ENCODE measurements at regions not wholly inside any gene's neighbourhood (a gene's known extent, or its start where the extent isn't known, plus 50 kb on each side); places are given as distances from the start of the nearest gene placed in this dataset.
"Not testable (repeated sequence)": the region's sequence is repeated elsewhere in the genome, so short reads cannot be mapped to it uniquely, and the experiment has no call there.

GRCh38 chr6:58063542-58063941, 746.1 kb downstream of the PRIM2 start:
- not testable (repeated sequence) for H3K9ac ChIP-seq (ENCODE audit: low read depth, low read length); H3K36me3 ChIP-seq (ENCODE audit: insufficient read depth, low read length); H2AFZ ChIP-seq (ENCODE audit: low read depth, low read length); DNase-seq; ATAC-seq (ENCODE audit: insufficient read depth, low read depth); H3K27ac ChIP-seq (ENCODE audit: low read length); H3K4me3 ChIP-seq (ENCODE audit: low read depth in 1 of 2, low read length in 2 of 2); H4K20me1 ChIP-seq (ENCODE audit: insufficient read depth, low read length); H3K9me3 ChIP-seq (ENCODE audit: insufficient read depth, low read length, severe bottlenecking); H3K4me2 ChIP-seq (ENCODE audit: insufficient read depth, low read length); H3K4me1 ChIP-seq (ENCODE audit: insufficient read depth, low read length); H3K27me3 ChIP-seq (ENCODE audit: insufficient read depth, low read length, poor library complexity); H3K79me2 ChIP-seq (ENCODE audit: insufficient read depth, low read length)

DNA sequence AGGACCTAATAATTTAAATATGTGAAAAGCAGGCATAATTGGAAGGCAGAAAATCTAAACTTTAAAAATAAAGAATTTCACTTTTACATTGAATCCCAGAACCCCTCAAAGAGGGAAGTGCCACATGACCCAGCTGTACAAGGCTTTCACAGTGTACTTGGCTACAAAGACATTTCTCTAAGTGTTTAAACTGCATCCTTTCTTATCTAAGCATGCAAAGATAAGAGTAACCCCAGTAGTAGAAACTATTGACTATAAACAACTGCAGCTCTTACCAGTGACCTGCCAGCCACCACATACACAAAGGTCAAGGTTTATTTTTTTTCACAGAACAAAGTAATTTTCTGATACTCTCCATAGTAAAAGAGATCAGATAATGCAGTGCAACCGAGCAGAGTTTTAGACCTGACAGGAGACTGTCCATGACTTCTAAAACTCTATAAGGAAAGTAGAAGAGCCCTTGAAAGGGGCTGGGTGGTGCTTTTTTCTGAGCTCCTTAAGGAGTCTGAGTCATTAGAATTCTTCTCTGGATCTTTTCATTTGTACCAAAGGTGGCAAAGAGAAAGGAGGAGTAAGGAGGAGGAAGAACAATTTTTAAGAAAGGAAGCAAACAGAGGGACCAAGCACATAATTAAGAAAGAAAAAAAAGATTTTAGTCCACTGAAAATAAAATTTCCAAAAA, 750.6 kb downstream of the PRIM2 start:
- not testable (repeated sequence) for ATAC-seq (ENCODE audit: insufficient read depth, low read depth); H3K27ac ChIP-seq (ENCODE audit: low read length); H3K4me2 ChIP-seq (ENCODE audit: insufficient read depth, low read length); H3K36me3 ChIP-seq (ENCODE audit: insufficient read depth, low read length); H3K4me3 ChIP-seq (ENCODE audit: low read depth in 1 of 2, low read length in 2 of 2); H4K20me1 ChIP-seq (ENCODE audit: insufficient read depth, low read length); H3K9ac ChIP-seq (ENCODE audit: low read depth, low read length); DNase-seq; H2AFZ ChIP-seq (ENCODE audit: low read depth, low read length); H3K9me3 ChIP-seq (ENCODE audit: insufficient read depth, low read length, severe bottlenecking); H3K27me3 ChIP-seq (ENCODE audit: insufficient read depth, low read length, poor library complexity); H3K4me1 ChIP-seq (ENCODE audit: insufficient read depth, low read length); H3K79me2 ChIP-seq (ENCODE audit: insufficient read depth, low read length)

DNA sequence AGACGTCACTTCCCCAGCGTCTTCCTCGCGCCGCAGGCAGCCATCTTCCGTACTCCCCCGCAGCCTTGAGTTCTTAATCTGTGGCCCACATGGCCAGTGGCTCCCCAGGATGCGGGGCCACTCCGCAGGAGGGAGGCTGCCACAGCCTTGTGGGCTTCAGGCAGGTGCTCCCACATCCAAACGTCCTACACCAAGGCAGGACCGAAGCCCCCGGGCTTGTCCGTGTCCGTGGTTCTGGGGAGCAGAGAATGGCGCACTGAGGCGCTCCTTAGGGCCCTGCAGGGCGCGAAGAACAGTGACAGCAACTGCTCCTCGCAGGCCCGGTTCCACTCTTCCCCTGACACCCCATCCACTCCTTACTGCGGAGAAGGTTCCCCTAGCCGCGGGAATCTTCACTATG, 755.8 kb downstream of the PRIM2 start:
- Histone ChIP-seq H3K4me2 (ENCODE audit: insufficient read depth, low read length) (no peak overlapping the region), H3K27ac (ENCODE audit: low read length) (no peak overlapping the region), H3K36me3 (ENCODE audit: insufficient read depth, low read length) (no peaks in the 10 kb centered on the region), H3K27me3 (ENCODE audit: insufficient read depth, low read length, poor library complexity) (no peaks in the 10 kb centered on the region), H3K9ac (ENCODE audit: low read depth, low read length) (no peak overlapping the region), H3K9me3 (ENCODE audit: insufficient read depth, low read length, severe bottlenecking) (no peaks in the 10 kb centered on the region), H4K20me1 (ENCODE audit: insufficient read depth, low read length) (no peaks in the 10 kb centered on the region), H2AFZ (ENCODE audit: low read depth, low read length) (no peak overlapping the region), H3K79me2 (ENCODE audit: insufficient read depth, low read length) (no peaks in the 10 kb centered on the region), H3K4me3 (ENCODE audit: low read depth in 1 of 2, low read length in 2 of 2) (no peak overlapping the region), H3K4me1 (ENCODE audit: insufficient read depth, low read length) (no peaks in the 10 kb centered on the region)
- DNase-seq (no peak), ATAC-seq (ENCODE audit: insufficient read depth, low read depth) (no peak)
- TF ChIP-seq, protein P1, sequence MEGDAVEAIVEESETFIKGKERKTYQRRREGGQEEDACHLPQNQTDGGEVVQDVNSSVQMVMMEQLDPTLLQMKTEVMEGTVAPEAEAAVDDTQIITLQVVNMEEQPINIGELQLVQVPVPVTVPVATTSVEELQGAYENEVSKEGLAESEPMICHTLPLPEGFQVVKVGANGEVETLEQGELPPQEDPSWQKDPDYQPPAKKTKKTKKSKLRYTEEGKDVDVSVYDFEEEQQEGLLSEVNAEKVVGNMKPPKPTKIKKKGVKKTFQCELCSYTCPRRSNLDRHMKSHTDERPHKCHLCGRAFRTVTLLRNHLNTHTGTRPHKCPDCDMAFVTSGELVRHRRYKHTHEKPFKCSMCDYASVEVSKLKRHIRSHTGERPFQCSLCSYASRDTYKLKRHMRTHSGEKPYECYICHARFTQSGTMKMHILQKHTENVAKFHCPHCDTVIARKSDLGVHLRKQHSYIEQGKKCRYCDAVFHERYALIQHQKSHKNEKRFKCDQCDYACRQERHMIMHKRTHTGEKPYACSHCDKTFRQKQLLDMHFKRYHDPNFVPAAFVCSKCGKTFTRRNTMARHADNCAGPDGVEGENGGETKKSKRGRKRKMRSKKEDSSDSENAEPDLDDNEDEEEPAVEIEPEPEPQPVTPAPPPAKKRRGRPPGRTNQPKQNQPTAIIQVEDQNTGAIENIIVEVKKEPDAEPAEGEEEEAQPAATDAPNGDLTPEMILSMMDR (IDR thresholded peaks at IDR 0.05; ENCODE audit: borderline replicate concordance, extremely low read depth, low read length, poor library complexity, severe bottlenecking), result no peak
- no peak for TF ChIP-seq EZH2 (IDR thresholded peaks at IDR 0.05; ENCODE audit: borderline replicate concordance, low read depth, low read length, severe bottlenecking)

- not testable (repeated sequence) for H3K27ac ChIP-seq (ENCODE audit: low read length); H2AFZ ChIP-seq (ENCODE audit: low read depth, low read length); ATAC-seq (ENCODE audit: insufficient read depth, low read depth); H3K9ac ChIP-seq (ENCODE audit: low read depth, low read length); H3K27me3 ChIP-seq (ENCODE audit: insufficient read depth, low read length, poor library complexity); H4K20me1 ChIP-seq (ENCODE audit: insufficient read depth, low read length); H3K79me2 ChIP-seq (ENCODE audit: insufficient read depth, low read length); H3K4me1 ChIP-seq (ENCODE audit: insufficient read depth, low read length); H3K4me3 ChIP-seq (ENCODE audit: low read depth in 1 of 2, low read length in 2 of 2); H3K9me3 ChIP-seq (ENCODE audit: insufficient read depth, low read length, severe bottlenecking); H3K4me2 ChIP-seq (ENCODE audit: insufficient read depth, low read length); H3K36me3 ChIP-seq (ENCODE audit: insufficient read depth, low read length); DNase-seq
Observed at GRCh38 chr6:58090067-58090466, 772.6 kb downstream of the PRIM2 start.

- H3K9ac ChIP-seq (ENCODE audit: low read depth, low read length); H4K20me1 ChIP-seq (ENCODE audit: insufficient read depth, low read length); DNase-seq; H3K27me3 ChIP-seq (ENCODE audit: insufficient read depth, low read length, poor library complexity); ATAC-seq (ENCODE audit: insufficient read depth, low read depth); H3K9me3 ChIP-seq (ENCODE audit: insufficient read depth, low read length, severe bottlenecking); H3K4me3 ChIP-seq (ENCODE audit: low read depth in 1 of 2, low read length in 2 of 2); H3K4me2 ChIP-seq (ENCODE audit: insufficient read depth, low read length); H3K79me2 ChIP-seq (ENCODE audit: insufficient read depth, low read length); H3K36me3 ChIP-seq (ENCODE audit: insufficient read depth, low read length); H3K27ac ChIP-seq (ENCODE audit: low read length); H2AFZ ChIP-seq (ENCODE audit: low read depth, low read length); H3K4me1 ChIP-seq (ENCODE audit: insufficient read depth, low read length): not testable (repeated sequence)
Observed at GRCh38 chr6:58097251-58097650, 779.8 kb downstream of the PRIM2 start.

Data from DND-41 (cell line).